Urinary bladder (tissue), 3 donors: ENCODE measurements at regions not wholly inside any gene's neighbourhood (a gene's known extent, or its start where the extent isn't known, plus 50 kb on each side); places are given as distances from the start of the nearest gene placed in this dataset.

Experiments used
- DNase-seq: peaks from one replicate; pipeline ENCODE4 v3.0.0-alpha.2; 2015; ENCODE audit errors: extremely low spot score
- H3K27ac ChIP-seq: one replicate; pipeline ENCODE4 v1.5.1; 2013; ENCODE audit warnings: low read depth, mild to moderate bottlenecking, moderate library complexity
- H3K36me3 ChIP-seq: one replicate; pipeline ENCODE4 v1.6.1; 2013; ENCODE audit warnings: mild to moderate bottlenecking, moderate library complexity; ENCODE audit not compliant: insufficient read depth
- H3K4me1 ChIP-seq: one replicate; pipeline ENCODE4 v1.6.1; 2013; ENCODE audit warnings: mild to moderate bottlenecking, moderate library complexity; ENCODE audit not compliant: insufficient read depth
- H3K4me3 ChIP-seq: one replicate; pipeline ENCODE4 v1.5.1; 2013; ENCODE audit warnings: low read depth, low read length
- WGBS: extraction: QIAGEN DNeasy Blood & Tissue Kit; methylation state at CpG from one replicate; pipeline ENCODE4 v1.1.7; 2013; 5-methylcytosine and 5-hydroxymethylcytosine counted together
- donor health status: healthy with polysubstance abuse.
- donor health status: healthy.

DNA sequence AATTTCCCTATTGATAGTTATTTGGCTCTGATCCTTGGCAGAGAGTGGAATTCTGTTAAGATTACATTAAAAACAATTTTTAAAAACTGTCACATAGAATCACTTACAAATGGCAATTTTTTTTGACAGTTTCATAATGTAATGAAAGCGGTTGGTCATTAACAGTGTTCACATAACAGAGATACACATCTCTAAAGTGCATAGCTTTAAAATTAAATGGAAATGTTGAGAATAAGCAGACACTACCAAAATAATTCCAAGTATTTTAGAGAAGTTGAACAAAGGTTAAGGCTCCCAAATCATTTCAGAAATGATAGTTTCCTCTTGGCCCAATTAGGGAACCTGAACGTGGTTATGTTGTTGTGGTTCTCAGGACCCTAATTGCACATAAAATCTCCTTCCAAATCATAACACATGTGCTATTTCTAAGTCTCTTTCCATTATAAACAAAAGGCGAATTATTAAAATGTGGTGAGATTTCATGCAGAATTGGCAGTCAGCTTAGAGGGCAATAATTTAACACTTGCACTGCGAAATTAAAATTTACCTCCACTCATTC, 528.9 kb upstream of the FZD8 start:
- no peak overlapping the region for H3K27ac ChIP-seq

DNA sequence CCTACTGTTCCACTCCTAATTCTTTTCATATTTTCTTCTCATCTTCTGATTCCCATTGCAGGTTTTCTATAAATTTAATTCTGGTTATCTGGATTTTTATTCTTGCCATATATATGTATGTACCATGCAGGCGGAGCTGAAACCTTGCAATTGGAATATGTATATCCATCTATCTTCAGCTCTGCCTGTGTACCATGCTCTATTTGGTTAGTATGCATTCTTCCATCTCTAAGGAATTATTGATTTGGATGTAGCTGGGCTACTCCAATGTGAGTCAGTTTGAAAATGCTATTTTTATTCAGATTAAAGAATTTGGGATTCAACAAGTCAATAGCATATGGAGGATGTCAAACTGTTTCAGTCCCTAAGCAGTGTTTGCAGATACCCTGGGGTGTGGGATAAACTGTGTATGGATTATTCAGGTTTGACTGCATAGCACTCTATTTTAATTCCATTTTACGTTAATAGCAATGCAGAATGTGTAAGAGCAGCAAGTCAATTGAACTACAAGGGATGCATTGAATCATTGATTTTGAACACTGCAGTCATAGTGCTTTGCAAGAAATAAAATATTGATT, 528.1 kb upstream of the FZD8 start:
- 94% methylated on average over 2 of the region's 2 CpGs for WGBS
- Histone ChIP-seq H3K27ac (no peak overlapping the region), H3K4me1 (no peaks in the 10 kb centered on the region), H3K36me3 (no peaks in the 10 kb centered on the region), H3K4me3 (no peak overlapping the region)
- no peak for DNase-seq

More for the DNA sequence above, 528.9 kb upstream of the FZD8 start:
- Histone ChIP-seq H3K36me3 (no peaks in the 10 kb centered on the region), H3K4me1 (no peaks in the 10 kb centered on the region), H3K4me3 (no peak overlapping the region)
- 49% methylated on average over 4 of the region's 4 CpGs for WGBS
- no peak for DNase-seq

DNA sequence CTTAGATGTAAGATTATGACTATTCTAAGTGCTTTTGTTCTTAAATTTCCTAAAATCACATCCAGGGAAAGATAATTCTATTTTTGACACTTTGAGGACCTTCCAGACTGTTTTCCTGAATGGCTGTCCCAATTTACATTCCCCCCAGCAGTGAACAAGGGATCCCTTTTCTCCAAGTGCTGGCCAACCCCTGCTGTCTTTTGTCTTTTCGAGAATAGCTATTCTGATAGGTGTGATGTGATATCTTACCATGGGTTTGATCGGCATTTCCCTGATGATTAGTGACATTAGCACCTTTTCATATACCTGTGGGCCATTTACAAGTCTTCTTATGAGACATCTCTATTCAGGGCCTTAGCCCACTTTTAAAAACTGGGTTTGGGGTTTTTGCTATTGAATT, 526.7 kb upstream of the FZD8 start:
- no peak for DNase-seq
- WGBS: 91% methylated on average over 2 of the region's 2 CpGs
- Histone ChIP-seq H3K4me3 (no peak overlapping the region), H3K36me3 (no peaks in the 10 kb centered on the region), H3K4me1 (no peaks in the 10 kb centered on the region), H3K27ac (no peak overlapping the region)

DNA sequence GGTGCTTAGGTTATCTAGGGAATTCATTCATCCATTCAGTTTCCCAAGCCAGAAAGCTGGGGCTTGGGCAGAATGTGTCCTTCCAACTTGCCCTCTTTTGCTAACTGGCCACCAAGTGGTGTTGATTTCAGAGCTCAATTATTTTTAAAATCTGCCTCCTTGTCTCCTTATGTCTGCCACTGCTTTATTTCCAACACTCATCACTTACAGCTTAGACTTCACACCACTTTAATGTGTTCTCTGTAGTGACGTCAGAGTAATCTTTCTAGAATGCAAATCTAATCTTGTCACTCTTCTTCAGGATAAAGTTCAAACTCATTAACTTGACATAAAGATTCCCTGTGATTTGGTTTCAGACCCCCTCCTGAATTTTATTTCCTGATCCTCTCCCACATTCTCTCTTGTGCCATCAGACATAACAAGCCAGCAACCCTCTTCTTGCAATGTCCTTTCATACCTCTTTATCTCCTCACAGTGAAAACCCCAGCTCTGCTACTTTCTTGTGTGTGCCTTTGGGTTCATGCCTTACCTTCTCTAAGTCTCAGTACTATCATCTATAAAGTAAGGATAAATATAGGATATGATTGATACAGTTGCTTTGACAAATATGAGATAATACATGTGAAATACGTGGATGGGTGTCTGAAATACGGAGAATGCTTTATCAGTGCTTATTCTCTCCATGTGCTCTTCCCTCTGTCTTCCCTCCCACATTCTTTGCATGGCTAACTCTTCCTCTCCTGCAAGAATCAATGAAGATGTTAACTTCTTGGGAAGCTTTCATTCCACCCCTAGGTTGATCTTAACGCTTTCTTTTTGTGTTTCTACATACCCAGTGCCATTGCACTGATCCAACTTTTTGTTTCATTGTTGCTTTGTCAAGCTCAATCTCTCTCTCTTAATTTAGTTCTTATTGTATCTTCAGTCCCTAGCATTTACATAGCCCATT, 522.7 kb upstream of the FZD8 start:
- Histone ChIP-seq H3K4me1 (no peaks in the 10 kb centered on the region), H3K27ac (no peak overlapping the region), H3K36me3 (no peaks in the 10 kb centered on the region), H3K4me3 (no peak overlapping the region)
- 75% methylated on average over 4 of the region's 4 CpGs for WGBS
- DNase-seq: no peak

DNA sequence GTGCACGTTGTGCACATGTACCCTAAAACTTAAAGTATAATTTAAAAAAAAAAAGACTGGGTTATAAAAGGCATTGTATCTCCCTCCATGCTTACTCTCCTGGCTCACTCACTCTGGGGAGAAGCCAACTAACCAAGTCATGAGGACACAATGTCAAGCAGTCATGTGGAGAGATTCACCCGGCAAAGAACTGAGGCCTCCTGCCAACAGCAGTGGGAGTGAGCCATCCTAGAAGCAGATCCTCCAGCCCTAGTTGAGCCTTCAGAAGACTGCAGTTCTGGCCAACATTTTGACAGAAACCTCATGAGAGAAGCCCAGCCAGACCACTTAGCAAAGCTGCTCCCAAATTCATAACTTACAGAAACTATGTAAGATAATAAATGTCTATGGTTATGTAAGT, 521.7 kb upstream of the FZD8 start:
- no peaks in the 10 kb centered on the region for H3K4me1 ChIP-seq
- no peak for DNase-seq
- H3K27ac ChIP-seq: no peak overlapping the region
- 64% methylated on average over 2 of the region's 2 CpGs for whole genome bisulfite sequencing
- H3K36me3 ChIP-seq: no peaks in the 10 kb centered on the region
- H3K4me3 ChIP-seq: no peak overlapping the region

DNA sequence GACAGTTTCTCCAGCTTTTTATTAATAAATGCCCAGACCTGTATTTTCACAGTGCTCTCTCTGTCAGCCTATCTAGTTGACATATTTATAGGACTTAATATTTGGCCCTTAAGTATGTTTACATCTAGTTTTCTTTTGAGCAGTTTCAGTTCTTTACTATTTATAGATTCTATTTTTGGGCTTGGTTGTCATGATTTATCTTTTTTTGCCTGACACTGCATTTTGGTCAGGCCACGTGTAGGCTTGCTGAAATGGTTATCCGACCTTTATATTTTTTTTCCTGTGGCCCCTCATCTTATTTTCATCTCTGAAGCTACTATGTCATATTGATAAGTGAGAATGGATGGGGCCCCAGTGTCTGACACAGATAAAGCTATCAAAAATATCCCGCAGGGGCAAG, 515.4 kb upstream of the FZD8 start:
- 52% methylated on average over 3 of the region's 3 CpGs for WGBS
- no peak overlapping the region for H3K4me3 ChIP-seq
- no peaks in the 10 kb centered on the region for H3K36me3 ChIP-seq
- H3K27ac ChIP-seq: no peak overlapping the region
- no peaks in the 10 kb centered on the region for H3K4me1 ChIP-seq
- no peak for DNase-seq

DNA sequence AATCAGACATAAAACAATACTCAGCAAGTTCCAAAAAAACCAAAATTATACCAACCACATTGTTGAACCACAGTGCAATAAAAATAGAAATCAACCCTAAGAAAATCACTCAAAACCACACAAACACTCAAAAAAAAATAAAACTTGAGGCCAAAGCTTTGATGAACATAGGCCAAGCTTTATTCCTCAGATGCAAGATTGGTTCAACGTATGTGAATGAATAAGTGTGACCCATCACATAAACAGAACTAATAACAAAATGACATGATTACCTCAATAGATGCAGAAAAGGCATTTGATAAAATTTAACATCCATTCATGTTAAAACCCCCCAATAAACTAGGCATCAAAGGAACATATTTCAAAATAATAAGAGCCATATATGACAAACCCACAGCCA, 506.1 kb upstream of the FZD8 start:
- Histone ChIP-seq H3K27ac (no peak overlapping the region), H3K4me1 (no peaks in the 10 kb centered on the region), H3K4me3 (no peak overlapping the region), H3K36me3 (no peaks in the 10 kb centered on the region)
- DNase-seq: no peak
- 85% methylated on average over 1 of the region's 1 CpG for WGBS

DNA sequence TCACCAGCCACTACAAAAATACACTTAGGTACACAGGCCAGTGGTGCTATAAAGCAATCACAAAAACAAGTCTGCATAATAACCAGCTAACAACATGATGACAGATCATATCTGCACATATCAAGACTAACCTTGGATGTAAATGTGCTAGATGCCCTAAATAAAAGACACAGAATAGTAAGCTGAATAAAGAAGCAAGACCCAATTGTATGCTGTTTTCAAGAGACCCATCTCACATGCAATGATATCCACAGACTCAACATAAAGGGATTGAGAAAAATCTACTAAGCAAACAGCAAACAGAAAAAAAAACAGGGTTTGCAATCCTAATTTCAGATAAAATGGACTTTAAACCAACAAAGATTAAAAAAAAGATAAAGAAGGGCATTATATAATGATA, 505.4 kb upstream of the FZD8 start:
- Histone ChIP-seq H3K4me3 (no peak overlapping the region), H3K27ac (no peak overlapping the region)
- DNase-seq: no peak

DNA sequence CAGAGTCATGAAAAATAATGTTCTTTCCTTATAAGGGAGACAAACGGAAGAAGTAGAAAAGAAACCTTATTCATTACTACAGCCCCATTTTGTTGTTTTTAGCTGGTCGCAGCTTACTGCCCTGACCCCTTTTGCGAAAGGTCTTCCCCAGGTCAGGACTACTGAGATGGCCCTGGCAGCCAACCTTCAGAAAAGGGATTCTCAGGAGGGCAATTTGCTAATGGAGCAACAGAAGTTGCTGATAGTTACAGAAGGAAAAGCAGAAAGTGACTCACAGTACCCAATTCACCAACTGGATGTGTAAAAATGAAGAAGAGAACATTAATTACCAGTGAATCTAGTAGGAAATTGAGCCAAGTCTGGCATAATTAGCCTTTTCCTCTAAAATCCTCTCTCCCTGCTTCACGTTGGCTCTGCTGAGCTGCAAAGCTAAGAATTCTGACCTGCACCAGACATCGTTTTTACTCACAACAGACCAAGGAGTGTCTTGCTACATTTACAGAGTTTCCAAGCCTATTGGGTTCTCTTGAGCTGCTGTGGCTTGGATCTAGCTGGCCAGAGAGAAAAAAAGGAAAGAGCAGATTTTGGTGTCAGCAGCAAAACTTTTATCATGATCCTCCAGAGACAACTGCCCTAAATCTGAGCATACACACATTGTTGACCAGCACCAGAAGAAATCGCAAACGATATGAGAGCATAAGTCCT, 499.9 kb upstream of the FZD8 start:
- no peak for DNase-seq
- H3K27ac ChIP-seq: no peak overlapping the region
- peaks cover 2% of the 10 kb centered on the region for H3K4me1 ChIP-seq
- 56% methylated on average over 7 of the region's 7 CpGs for WGBS
- H3K4me3 ChIP-seq: no peak overlapping the region
- no peaks in the 10 kb centered on the region for H3K36me3 ChIP-seq

More for the DNA sequence above, 505.4 kb upstream of the FZD8 start:
- no peaks in the 10 kb centered on the region for H3K4me1 ChIP-seq
- H3K36me3 ChIP-seq: no peaks in the 10 kb centered on the region

DNA sequence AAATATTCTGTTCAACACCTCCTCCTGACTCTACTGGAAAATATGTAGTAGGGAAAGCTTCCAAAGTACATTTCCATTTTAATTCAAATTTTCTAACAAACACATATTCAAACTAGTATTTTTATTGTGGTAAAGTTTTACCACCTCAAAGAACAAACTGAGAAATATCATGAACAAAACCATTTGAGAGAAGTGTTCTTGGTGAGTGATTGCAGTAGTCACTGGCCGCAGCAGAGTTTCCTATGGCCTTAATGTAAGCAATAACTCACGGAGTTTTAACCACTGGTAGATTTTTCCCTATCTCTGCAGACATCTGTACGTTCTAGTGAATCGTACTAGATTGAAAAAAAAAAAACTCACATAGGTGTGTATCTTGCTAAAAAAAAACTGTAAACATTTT, 487.0 kb upstream of the FZD8 start:
- H3K27ac ChIP-seq: no peak overlapping the region
- H3K4me3 ChIP-seq: no peak overlapping the region
- 86% methylated on average over 4 of the region's 4 CpGs for WGBS
- no peaks in the 10 kb centered on the region for H3K36me3 ChIP-seq
- H3K4me1 ChIP-seq: no peaks in the 10 kb centered on the region
- no peak for DNase-seq

DNA sequence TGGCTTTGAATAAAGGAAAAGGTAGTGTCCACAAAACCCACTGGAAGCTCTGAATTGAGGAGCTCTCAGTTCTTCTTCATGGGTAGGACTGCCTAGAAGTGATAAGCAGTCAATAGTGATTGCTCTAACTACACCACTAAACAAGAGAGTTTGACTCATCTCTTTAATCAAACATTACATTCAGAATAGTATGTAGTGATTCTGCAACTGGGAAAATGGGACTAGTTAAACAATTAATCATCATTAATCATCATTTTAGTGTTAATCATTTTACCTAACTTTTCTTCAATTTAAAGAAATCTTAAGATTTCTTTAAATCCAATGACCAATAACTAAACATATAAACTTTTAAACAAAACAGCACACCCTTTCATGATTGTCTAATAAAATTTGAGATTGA, 484.0 kb upstream of the FZD8 start:
- no peak for DNase-seq
- Histone ChIP-seq H3K36me3 (no peaks in the 10 kb centered on the region), H3K4me1 (no peaks in the 10 kb centered on the region), H3K27ac (no peak overlapping the region), H3K4me3 (no peak overlapping the region)

DNA sequence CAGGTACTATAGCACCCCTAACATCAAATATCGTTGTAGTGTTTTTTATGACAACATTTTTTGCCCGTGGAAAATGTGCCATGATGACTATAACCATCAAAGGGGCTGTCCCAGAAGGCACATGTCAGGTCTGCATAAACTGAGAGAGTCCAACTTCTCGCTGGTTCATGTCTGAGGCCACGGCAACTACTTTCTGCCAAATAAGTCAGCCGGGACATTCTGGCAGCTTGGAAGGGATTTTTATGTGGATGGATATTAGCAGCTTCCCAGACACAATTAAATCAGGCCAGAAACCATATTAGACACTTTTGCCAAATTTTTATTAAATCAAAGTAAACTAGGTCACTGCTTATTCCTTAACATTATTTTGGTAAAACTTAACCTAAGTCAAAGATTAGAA, 477.4 kb upstream of the FZD8 start:
- Histone ChIP-seq H3K4me3 (no peak overlapping the region), H3K36me3 (no peaks in the 10 kb centered on the region), H3K27ac (no peak overlapping the region), H3K4me1 (no peaks in the 10 kb centered on the region)
- DNase-seq: no peak
- 49% methylated on average over 5 of the region's 5 CpGs for WGBS

DNA sequence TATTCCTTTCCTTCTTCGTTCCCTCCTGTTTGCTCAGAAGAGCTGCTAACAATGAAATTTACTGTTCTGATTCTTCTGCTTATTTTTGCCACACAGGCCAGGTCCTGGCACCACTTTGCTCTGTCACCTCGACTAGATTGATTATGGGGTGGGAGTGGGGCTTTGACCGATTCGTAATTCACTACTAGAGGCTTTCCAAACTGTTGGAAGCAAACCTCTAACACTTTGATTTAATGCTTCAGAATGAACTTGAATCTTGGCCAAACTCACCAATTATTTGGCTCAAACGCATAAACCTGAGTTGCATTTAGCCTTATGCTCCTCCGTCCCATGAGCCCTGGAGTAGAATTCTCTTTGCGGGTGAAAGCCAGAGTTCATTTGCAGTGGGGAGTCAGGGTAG, 476.2 kb upstream of the FZD8 start:
- H3K4me1 ChIP-seq: no peaks in the 10 kb centered on the region
- H3K36me3 ChIP-seq: no peaks in the 10 kb centered on the region
- H3K4me3 ChIP-seq: no peak overlapping the region
- no peak for DNase-seq
- 65% methylated on average over 7 of the region's 7 CpGs for WGBS
- H3K27ac ChIP-seq: no peak overlapping the region

DNA sequence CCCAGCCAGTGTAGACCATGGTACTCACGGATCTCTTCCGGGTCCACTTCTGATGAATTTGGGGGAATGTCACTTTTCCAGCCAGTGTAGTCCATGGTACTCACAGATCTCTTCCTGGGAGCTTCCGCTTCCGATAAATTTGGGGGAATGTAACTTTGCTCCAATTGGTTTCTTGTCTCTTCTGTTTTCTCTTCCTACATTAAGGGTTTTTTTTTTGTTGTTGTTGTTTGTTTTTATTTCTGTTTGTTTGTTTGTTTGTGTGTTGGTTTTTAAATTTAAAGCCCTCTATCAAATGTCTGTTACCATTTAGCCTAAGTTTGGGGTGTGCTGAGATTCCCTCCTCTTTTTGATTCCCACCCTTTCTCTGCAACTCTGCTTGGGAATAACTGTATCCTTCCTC, 475.8 kb upstream of the FZD8 start:
- no peak for DNase-seq
- no peaks in the 10 kb centered on the region for H3K4me1 ChIP-seq

More for the DNA sequence above, 475.8 kb upstream of the FZD8 start:
- H3K4me3 ChIP-seq: no peak overlapping the region
- no peaks in the 10 kb centered on the region for H3K36me3 ChIP-seq
- WGBS: 80% methylated on average over 4 of the region's 4 CpGs
- no peak overlapping the region for H3K27ac ChIP-seq
